GM12865 (cell line): ENCODE measurements at regions not wholly inside any gene's neighbourhood (a gene's known extent, or its start where the extent isn't known, plus 50 kb on each side); places are given as distances from the start of the nearest gene placed in this dataset.
"Not testable (repeated sequence)": the region's sequence is repeated elsewhere in the genome, so short reads cannot be mapped to it uniquely, and the experiment has no call there.

ENCODE experiments used
- DNase-seq: peaks from one replicate; pipeline ENCODE4 v3.0.0; 2010; ENCODE audit warnings: low read depth
- H3K4me3 ChIP-seq: 2 replicates; pipeline ENCODE4 v1.5.1; 2011; ENCODE audit warnings: mild to moderate bottlenecking, low read depth, low read length, control low read depth
- CTCF ChIP-seq: IDR thresholded peaks from 2 replicates; pipeline ENCODE4 v1.5.1; 2011; ENCODE audit warnings: low read length, control low read depth, low read depth, inconsistent platforms; ENCODE audit not compliant: insufficient read depth; ENCODE audit errors: missing control alignments

GRCh38 chr21:27885296-27885711, 918.4 kb upstream of the ADAMTS5 start:
- no peak for DNase-seq
- H3K4me3 ChIP-seq = no peak overlapping the region
- no peak for TF ChIP-seq CTCF

- not testable (repeated sequence) for DNase-seq, H3K4me3 ChIP-seq
These were observed 914.4 kb upstream of the ADAMTS5 start for GRCh38 chr21:27881331-27881730.

DNA sequence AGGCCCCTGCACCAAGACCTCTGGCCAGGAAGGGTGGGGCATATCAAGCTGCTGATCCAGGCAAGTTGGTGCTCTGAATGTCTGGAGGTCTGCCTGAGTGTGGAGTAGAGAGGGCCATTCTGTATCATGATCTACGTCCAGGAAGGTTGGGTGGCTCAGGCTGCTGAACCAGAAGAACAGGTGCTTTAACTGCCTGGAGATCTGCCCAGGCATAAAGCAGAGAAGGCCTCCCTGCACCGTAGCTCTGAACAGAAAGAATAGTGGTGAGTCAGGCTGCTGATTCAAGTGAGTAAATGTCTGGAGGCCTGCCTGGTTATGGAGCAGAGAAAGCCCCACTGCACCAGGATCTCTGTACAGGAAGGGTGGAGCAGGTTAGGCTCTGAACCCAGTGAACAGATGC, 905.5 kb upstream of the ADAMTS5 start:
- not testable (repeated sequence) for DNase-seq, H3K4me3 ChIP-seq

DNA sequence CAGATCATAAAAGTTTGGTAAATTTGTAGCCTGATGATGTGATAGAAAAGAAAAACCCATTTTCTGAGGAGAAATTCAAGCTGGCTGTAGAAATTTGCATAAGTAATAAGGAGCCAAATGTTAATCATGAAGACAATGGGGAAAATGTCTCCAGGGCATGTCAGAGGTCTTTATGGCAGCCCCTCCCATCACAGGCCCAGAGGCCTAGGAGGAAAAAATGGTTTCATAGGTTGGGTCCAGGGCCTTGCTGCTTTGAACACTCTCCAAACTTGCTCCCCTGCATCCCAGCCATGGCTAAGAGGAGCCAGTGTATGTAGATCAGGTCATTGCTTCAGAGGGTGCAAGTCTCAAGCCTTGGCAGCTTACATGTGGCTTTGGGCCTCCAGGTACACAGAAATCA, 903.9 kb upstream of the ADAMTS5 start:
- not testable (repeated sequence) for DNase-seq, H3K4me3 ChIP-seq

GRCh38 chr21:27860314-27860955, 893.5 kb upstream of the ADAMTS5 start:
- not testable (repeated sequence) for H3K4me3 ChIP-seq
- peak; percentile 48 for DNase-seq

- not testable (repeated sequence) for H3K4me3 ChIP-seq, DNase-seq
These were observed 891.4 kb upstream of the ADAMTS5 start for GRCh38 chr21:27858053-27858825.

DNA sequence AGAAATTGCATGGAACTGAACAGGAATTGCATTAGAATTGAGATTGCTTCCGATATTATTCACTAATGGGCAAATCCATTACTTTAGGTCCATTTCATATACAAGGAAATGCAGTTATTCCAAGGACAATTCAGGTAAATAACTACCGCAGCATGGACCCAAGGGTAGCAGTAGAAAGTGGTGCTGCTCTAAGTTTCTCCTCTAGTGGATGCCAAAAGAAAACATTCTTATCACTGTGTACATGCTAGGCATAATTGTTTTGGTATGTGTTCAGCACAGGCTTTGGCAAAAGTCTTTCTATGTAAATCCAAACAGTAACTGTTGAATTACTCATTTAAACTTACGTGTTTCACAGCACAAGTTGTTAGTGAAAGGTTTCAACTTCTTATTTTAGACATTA, 890.1 kb upstream of the ADAMTS5 start:
- not testable (repeated sequence) for H3K4me3 ChIP-seq, DNase-seq

- no peak for TF ChIP-seq CTCF
- H3K4me3 ChIP-seq = no peak overlapping the region
- DNase-seq = no peak
These were observed 874.3 kb upstream of the ADAMTS5 start for GRCh38 chr21:27841084-27841672.

DNA sequence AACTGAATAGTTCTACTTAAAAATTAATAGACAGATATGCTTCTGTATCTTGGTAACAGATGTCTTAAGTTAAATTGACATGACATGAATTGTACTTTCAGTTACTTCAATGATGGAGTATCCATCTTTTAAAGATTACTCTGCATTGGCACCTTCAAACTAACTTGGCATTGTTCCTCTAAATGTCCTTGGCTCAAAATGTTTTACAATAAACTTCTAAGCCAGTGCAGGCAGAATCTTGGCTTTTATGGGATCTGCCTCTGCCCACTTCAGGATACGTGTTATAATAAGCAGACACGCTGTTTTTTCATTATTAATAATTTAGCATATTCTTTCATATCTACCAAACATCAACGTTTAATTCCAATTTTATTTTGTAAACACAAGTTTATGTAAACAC, 873.4 kb upstream of the ADAMTS5 start:
- no peak for DNase-seq
- TF ChIP-seq CTCF = no peak
- no peak overlapping the region for H3K4me3 ChIP-seq

DNA sequence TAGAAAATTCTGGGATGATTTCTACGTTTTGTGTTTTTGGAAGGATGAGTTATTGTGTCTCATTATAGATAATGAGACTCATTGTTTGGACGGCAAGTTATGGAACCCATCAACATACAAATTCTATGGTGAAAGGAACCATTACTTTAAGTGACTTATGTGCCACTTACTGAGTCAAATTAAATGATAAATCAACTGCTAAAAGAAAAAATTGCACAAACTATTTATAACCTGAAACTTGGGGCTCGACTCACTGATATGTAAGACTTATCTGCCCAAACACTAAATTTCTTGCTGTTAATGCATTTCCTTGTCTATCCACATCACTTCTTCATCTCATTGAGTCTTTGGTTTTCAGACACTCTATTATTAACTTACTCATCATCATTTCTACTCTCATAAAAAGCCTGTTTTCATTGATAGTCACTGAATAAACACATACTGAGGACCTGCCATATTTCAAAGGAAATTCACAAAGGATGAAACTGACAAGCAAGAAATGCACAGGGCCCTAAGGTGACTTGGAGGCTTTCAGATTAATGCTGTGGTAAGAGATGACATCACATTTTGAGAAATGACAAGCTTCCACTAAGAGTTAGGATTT, 872.7 kb upstream of the ADAMTS5 start:
- TF ChIP-seq CTCF = no peak
- no peak overlapping the region for H3K4me3 ChIP-seq
- DNase-seq = no peak
